Right lobe of liver (tissue), 4 donors: ENCODE measurements at regions not wholly inside any gene's neighbourhood (a gene's known extent, or its start where the extent isn't known, plus 50 kb on each side); places are given as distances from the start of the nearest gene placed in this dataset.

ENCODE experiments used
- CTCF ChIP-seq, 4 donors: fragments of 200-600 bp in 3 of 4; fragments of 450-650 bp in 1 of 4; IDR thresholded peaks; one replicate each; pipeline versions ENCODE4 v1.5.1 to v1.8.0; 2016 to 2022; ENCODE audit warnings: antibody characterized with exemption in 4 of 4, mild to moderate bottlenecking in 2 of 4
- POLR2A ChIP-seq: fragments of 450-650 bp; IDR thresholded peaks from one replicate; pipeline ENCODE4 v1.6.1; 2017; ENCODE audit warnings: antibody characterized with exemption, mild to moderate bottlenecking
- donor health status: DM: no; HTN: no; CAD: no.
- donor health status: DM: no; HTN: no; CAD: no.
- donor health status: DM: no; HTN: yes; CAD: no.

- TF ChIP-seq CTCF (IDR thresholded peaks at IDR 0.05): no peak
- no peak for TF ChIP-seq POLR2A
Measured at GRCh38 chr2:239551206-239551605, 150.4 kb upstream of the HDAC4 start.
